Hepatocyte (in vitro differentiated cells): ENCODE measurements at regions not wholly inside any gene's neighbourhood (a gene's known extent, or its start where the extent isn't known, plus 50 kb on each side); places are given as distances from the start of the nearest gene placed in this dataset.

Experiments used
- DNase-seq: peaks from one replicate; pipeline ENCODE4 v3.0.0-alpha.2; 2016; ENCODE audit warnings: low spot score
- H2AFZ ChIP-seq: fragments of 200-600 bp; sonication (generic); 2 replicates; pipeline ENCODE4 v1.6.0; 2016; ENCODE audit warnings: antibody characterized with exemption, mild to moderate bottlenecking
- H3K27ac ChIP-seq: fragments of 200-600 bp; sonication (generic); 2 replicates; pipeline ENCODE4 v1.5.1; 2016; ENCODE audit warnings: mild to moderate bottlenecking
- H3K27me3 ChIP-seq: fragments of 200-600 bp; sonication (generic); 2 replicates; pipeline ENCODE4 v1.6.1; 2016
- H3K36me3 ChIP-seq: fragments of 200-600 bp; sonication (generic); replicated peaks from 2 replicates; pipeline ENCODE4 v1.5.1; 2016; ENCODE audit warnings: low read depth; ENCODE audit not compliant: insufficient read depth
- H3K4me1 ChIP-seq: fragments of 200-600 bp; sonication (generic); 2 replicates; pipeline ENCODE4 v1.5.1; 2016; ENCODE audit warnings: mild to moderate bottlenecking, moderate library complexity; ENCODE audit not compliant: insufficient read depth
- H3K4me2 ChIP-seq: fragments of 200-600 bp; sonication (generic); 2 replicates; pipeline ENCODE4 v1.6.0; 2016
- H3K4me3 ChIP-seq: fragments of 200-600 bp; sonication (generic); 2 replicates; pipeline ENCODE4 v1.5.1; 2016; ENCODE audit warnings: mild to moderate bottlenecking
- H3K79me2 ChIP-seq: fragments of 200-600 bp; sonication (generic); 2 replicates; pipeline ENCODE4 v1.6.0; 2017; ENCODE audit warnings: mild to moderate bottlenecking
- H3K9me2 ChIP-seq: fragments of 200-600 bp; sonication (generic); replicated peaks from 2 replicates; pipeline ENCODE4 v1.6.0; 2017; ENCODE audit warnings: mild to moderate bottlenecking; ENCODE audit not compliant: insufficient read depth
- H3K9me3 ChIP-seq: fragments of 200-600 bp; sonication (generic); 2 replicates; pipeline ENCODE4 v1.5.1; 2016; ENCODE audit warnings: low read depth, mild to moderate bottlenecking
- H4K20me1 ChIP-seq: fragments of 200-600 bp; sonication (generic); 2 replicates; pipeline ENCODE4 v1.6.0; 2016; ENCODE audit warnings: mild to moderate bottlenecking; ENCODE audit not compliant: insufficient read depth, poor library complexity, severe bottlenecking
- EZH2 ChIP-seq: fragments of 200-600 bp; sonication (generic); IDR thresholded peaks from 2 replicates; pipeline ENCODE4 v1.6.1; 2016; ENCODE audit warnings: antibody characterized with exemption, mild to moderate bottlenecking, borderline replicate concordance
- EZH2phosphoT487 ChIP-seq: fragments of 200-600 bp; sonication (generic); IDR thresholded peaks from one replicate; pipeline ENCODE4 v1.6.1; 2018; ENCODE audit warnings: antibody characterized with exemption, mild to moderate bottlenecking, low read depth, moderate library complexity; ENCODE audit not compliant: unreplicated experiment, severe bottlenecking
- WGBS: methylation state at CpG from one replicate; pipeline ENCODE4 v1.1.6; 2016; ENCODE audit warnings: low lambda C conversion rate; ENCODE audit errors: missing lambda C conversion rate; 5-methylcytosine and 5-hydroxymethylcytosine counted together
- TF ChIP-seq, protein P1 (sequence below): fragments of 200-600 bp; sonication (generic); IDR thresholded peaks from 2 replicates; pipeline ENCODE4 v1.5.1; 2016; ENCODE audit warnings: antibody characterized with exemption, mild to moderate bottlenecking; ENCODE audit not compliant: poor library complexity

DNA sequence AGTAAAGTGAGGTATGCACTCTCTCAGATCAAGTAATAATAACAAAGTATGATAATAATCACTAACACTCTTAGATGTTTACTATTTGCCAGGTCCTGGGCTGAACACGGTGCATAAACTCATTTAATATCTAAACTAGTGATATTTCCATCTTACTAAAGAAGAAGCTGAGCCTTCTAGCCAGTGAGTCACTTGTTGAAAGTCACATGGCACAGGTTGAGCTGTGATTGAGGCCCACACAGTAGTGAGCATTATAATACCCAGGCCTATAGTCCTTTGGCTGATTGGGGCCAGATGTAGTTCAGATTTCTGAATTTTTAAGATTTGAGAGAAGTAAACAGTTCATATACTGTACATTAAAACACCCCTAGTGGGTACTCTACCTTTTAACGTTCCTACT, 93.2 kb upstream of the CCDC80 start:
- no peaks in the 10 kb centered on the region for H4K20me1 ChIP-seq
- no peaks in the 10 kb centered on the region for H3K79me2 ChIP-seq
- H3K27ac ChIP-seq, result no peak overlapping the region
- no peaks in the 10 kb centered on the region for H3K36me3 ChIP-seq
- H3K27me3 ChIP-seq, result no peaks in the 10 kb centered on the region
- H2AFZ ChIP-seq, result no peak overlapping the region
- no peaks in the 10 kb centered on the region for H3K9me3 ChIP-seq
- DNase-seq, result no peak
- H3K4me2 ChIP-seq, result no peak overlapping the region
- no peak overlapping the region for H3K4me3 ChIP-seq
- WGBS, result 81% methylated on average over 2 of the region's 2 CpGs
- TF ChIP-seq, protein P1, sequence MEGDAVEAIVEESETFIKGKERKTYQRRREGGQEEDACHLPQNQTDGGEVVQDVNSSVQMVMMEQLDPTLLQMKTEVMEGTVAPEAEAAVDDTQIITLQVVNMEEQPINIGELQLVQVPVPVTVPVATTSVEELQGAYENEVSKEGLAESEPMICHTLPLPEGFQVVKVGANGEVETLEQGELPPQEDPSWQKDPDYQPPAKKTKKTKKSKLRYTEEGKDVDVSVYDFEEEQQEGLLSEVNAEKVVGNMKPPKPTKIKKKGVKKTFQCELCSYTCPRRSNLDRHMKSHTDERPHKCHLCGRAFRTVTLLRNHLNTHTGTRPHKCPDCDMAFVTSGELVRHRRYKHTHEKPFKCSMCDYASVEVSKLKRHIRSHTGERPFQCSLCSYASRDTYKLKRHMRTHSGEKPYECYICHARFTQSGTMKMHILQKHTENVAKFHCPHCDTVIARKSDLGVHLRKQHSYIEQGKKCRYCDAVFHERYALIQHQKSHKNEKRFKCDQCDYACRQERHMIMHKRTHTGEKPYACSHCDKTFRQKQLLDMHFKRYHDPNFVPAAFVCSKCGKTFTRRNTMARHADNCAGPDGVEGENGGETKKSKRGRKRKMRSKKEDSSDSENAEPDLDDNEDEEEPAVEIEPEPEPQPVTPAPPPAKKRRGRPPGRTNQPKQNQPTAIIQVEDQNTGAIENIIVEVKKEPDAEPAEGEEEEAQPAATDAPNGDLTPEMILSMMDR, result no peak
- no peak for TF ChIP-seq EZH2
- TF ChIP-seq EZH2phosphoT487, result no peak
- H3K9me2 ChIP-seq, result no peaks in the 10 kb centered on the region
- H3K4me1 ChIP-seq, result no peaks in the 10 kb centered on the region

DNA sequence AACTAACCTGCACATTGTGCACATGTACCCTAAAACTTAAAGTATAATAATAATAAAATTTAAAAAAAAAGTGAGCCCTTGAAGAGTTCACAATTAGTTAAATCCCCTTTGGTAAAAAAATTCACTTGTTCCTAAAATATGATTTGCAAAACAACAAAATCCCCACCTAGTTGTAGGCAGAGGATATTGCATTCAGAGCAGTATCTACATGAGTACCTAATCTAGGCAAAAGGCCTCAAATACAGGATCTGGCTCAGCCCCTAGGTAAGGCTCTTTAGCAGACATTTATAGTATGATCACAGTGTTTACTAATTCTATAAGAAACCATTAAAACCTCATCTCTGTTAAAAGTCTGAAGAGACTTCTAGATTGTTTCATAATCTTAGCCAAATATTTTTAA, 89.3 kb upstream of the CCDC80 start:
- Histone ChIP-seq H3K4me3 (no peak overlapping the region), H3K79me2 (no peaks in the 10 kb centered on the region), H3K4me2 (no peak overlapping the region), H3K27ac (no peak overlapping the region), H3K36me3 (no peaks in the 10 kb centered on the region), H2AFZ (no peak overlapping the region), H3K4me1 (no peaks in the 10 kb centered on the region), H3K27me3 (no peaks in the 10 kb centered on the region), H4K20me1 (no peaks in the 10 kb centered on the region), H3K9me3 (no peaks in the 10 kb centered on the region), H3K9me2 (no peaks in the 10 kb centered on the region)
- no peak for DNase-seq
- TF ChIP-seq EZH2phosphoT487, result no peak
- TF ChIP-seq EZH2, result no peak
- TF ChIP-seq, protein P1, result no peak

DNA sequence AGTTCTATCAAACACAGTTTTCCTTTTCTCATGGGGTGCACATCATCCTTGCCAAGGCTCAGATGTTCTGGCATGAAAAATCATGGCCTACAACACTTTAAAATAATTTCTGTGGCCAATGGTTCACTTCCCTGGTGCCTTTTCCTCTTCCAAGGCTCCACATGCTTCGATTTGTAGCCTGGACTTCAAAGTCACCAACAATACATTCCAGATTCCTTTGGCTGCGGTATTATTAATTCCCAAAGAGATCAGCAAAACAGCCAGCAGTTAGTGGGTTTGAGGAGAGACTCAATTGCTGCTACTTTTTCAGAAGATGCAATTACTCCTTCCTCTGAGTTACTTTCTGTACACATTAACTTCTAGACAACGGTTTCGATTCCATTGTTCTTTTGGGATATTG, 80.3 kb upstream of the CCDC80 start:
- Histone ChIP-seq H3K4me2 (no peak overlapping the region), H3K4me1 (no peaks in the 10 kb centered on the region), H3K9me3 (no peaks in the 10 kb centered on the region), H3K36me3 (no peaks in the 10 kb centered on the region), H4K20me1 (no peaks in the 10 kb centered on the region), H3K27me3 (no peaks in the 10 kb centered on the region), H3K27ac (no peak overlapping the region), H3K79me2 (no peaks in the 10 kb centered on the region), H3K9me2 (no peaks in the 10 kb centered on the region), H3K4me3 (no peak overlapping the region), H2AFZ (no peak overlapping the region)
- TF ChIP-seq, protein P1, result no peak
- TF ChIP-seq EZH2phosphoT487 (no peak), EZH2 (no peak)
- WGBS, result 86% methylated on average over 4 of the region's 4 CpGs
- no peak for DNase-seq

DNA sequence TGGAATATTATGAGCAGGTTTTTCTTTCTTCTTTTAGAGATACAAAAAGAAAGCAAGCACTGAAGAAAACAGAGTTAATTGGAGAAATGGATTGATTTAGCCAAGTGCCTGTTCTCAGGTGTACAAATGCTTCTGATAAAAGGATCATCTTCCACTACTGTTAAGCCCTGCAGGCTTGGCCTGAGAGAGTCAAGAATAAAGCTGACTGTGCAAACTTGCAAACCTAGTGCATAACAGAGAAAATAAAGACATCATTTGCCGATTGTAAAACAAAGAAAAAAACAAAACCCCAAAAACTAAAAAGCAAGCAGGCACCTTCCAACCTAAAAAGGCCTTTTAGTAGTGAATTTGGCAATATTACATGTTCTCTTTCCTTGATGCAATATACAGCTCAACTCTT, 78.0 kb upstream of the CCDC80 start:
- Histone ChIP-seq H3K9me3 (no peaks in the 10 kb centered on the region), H3K4me2 (no peak overlapping the region), H3K4me1 (no peaks in the 10 kb centered on the region), H3K27ac (no peak overlapping the region), H2AFZ (no peak overlapping the region), H3K36me3 (no peaks in the 10 kb centered on the region), H3K27me3 (no peaks in the 10 kb centered on the region), H4K20me1 (no peaks in the 10 kb centered on the region), H3K79me2 (no peaks in the 10 kb centered on the region), H3K9me2 (no peaks in the 10 kb centered on the region), H3K4me3 (no peak overlapping the region)
- TF ChIP-seq EZH2 (no peak), EZH2phosphoT487 (no peak)
- TF ChIP-seq, protein P1, result no peak
- no peak for DNase-seq
- 78% methylated on average over 1 of the region's 1 CpG for WGBS
